A673 (cell line): ENCODE measurements at regions not wholly inside any gene's neighbourhood (a gene's known extent, or its start where the extent isn't known, plus 50 kb on each side); places are given as distances from the start of the nearest gene placed in this dataset.

Source experiments
- BruUV-seq: library from RNA; stranded (reverse); fragments of 400-500 nt; replicated peaks from 2 replicates; lab custom pipeline; 2021; lab: Mats Ljungman, UMichigan
- CTCF ChIA-PET: fragments of 300-600 bp; sonication (Branson Sonifier 250); formaldehyde crosslinking; loops from one replicate; lab custom pipeline; 2022; ENCODE audit warnings: antibody characterized with exemption; lab: Charles Lee
- POLR2A ChIA-PET: fragments of 300-600 bp; sonication (Branson Sonifier 250); formaldehyde crosslinking; loops from one replicate; lab custom pipeline; 2022; ENCODE audit warnings: antibody characterized with exemption; ENCODE audit not compliant: low non-redundant PET; lab: Charles Lee
- DNase-seq: peaks from one replicate; pipeline ENCODE4 v3.0.0-alpha.2; 2015; ENCODE audit warnings: low spot score
- H3K27ac ChIP-seq: fragments of 200-600 bp; sonication (generic); 2 replicates; pipeline ENCODE4 v1.5.1; 2016; ENCODE audit warnings: mixed run types, low read depth, mild to moderate bottlenecking, mixed read lengths, antibody characterized with exemption, low read length; ENCODE audit not compliant: poor library complexity, severe bottlenecking
- H3K27me3 ChIP-seq: fragments of 200-600 bp; sonication (generic); replicated peaks from 2 replicates; pipeline ENCODE4 v1.6.1; 2017; ENCODE audit warnings: mixed run types, low read depth, mild to moderate bottlenecking, mixed read lengths, antibody characterized with exemption, low read length; ENCODE audit not compliant: insufficient read depth, poor library complexity
- H3K36me3 ChIP-seq: fragments of 200-600 bp; sonication (generic); 2 replicates; pipeline ENCODE4 v1.6.1; 2016; ENCODE audit warnings: mixed run types, mild to moderate bottlenecking, mixed read lengths, antibody characterized with exemption, low read length; ENCODE audit not compliant: insufficient read depth, poor library complexity, severe bottlenecking
- H3K4me1 ChIP-seq: fragments of 200-600 bp; sonication (generic); 2 replicates; pipeline ENCODE4 v1.6.1; 2017; ENCODE audit warnings: mixed run types, mild to moderate bottlenecking, mixed read lengths, antibody characterized with exemption, low read length; ENCODE audit not compliant: insufficient read depth, poor library complexity, severe bottlenecking
- H3K4me3 ChIP-seq: fragments of 200-600 bp; sonication (generic); 2 replicates; pipeline ENCODE4 v1.5.1; 2016; ENCODE audit warnings: low read depth, mixed run types, mild to moderate bottlenecking, mixed read lengths, low read length; ENCODE audit not compliant: poor library complexity, severe bottlenecking
- H3K9me3 ChIP-seq: fragments of 200-600 bp; sonication (generic); 2 replicates; pipeline ENCODE4 v1.6.1; 2016; ENCODE audit warnings: mixed run types, low read depth, mild to moderate bottlenecking, mixed read lengths, antibody characterized with exemption, low read length; ENCODE audit not compliant: poor library complexity, severe bottlenecking
- CTCF ChIP-seq: fragments of 300-800, 200-600 bp; sonication (generic); conservative IDR thresholded peaks from 2 replicates; pipeline ENCODE4 v1.5.1; 2017; ENCODE audit warnings: low read depth, mild to moderate bottlenecking, antibody characterized with exemption, low read length, moderate library complexity, mixed read lengths
- EZH2 ChIP-seq: fragments of 200-600 bp; sonication (generic); IDR thresholded peaks from 2 replicates; pipeline ENCODE4 v1.6.1; 2017; ENCODE audit warnings: borderline replicate concordance, low read depth, mild to moderate bottlenecking, mixed read lengths, antibody characterized with exemption, low read length; ENCODE audit not compliant: poor library complexity, severe bottlenecking
- intact Hi-C: fragments of 100-400 bp; cut with micrococcal nuclease; formaldehyde crosslinking; loops from one replicate; pipeline ENCODE4 v1.10.0; 2022; ENCODE audit not compliant: unreplicated experiment

- BruUV-seq, result no TSS peak
- Histone ChIP-seq H3K4me3 (no peak overlapping the region), H3K27me3 (no peaks in the 10 kb centered on the region), H3K4me1 (peaks cover 42% of the 10 kb centered on the region), H3K9me3 (no peaks in the 10 kb centered on the region), H3K27ac (peak overlapping the region; percentile 56), H3K36me3 (no peaks in the 10 kb centered on the region)
- intact Hi-C loops, result loop anchor here (2.0 kb wide), 1 partner anchor 121 kb away; no protein-coding TSS in a partner anchor
- TF ChIP-seq EZH2 (no peak), CTCF (no peak)
- peak; percentile 51 for DNase-seq
- POLR2A ChIA-PET, result interaction anchor here (0.7 kb wide), 1 partner anchor 300 kb away, joined by 10 read pairs; no protein-coding TSS in a partner anchor
- CTCF ChIA-PET, result no interaction called here
These were observed 517.7 kb upstream of the WWC1 start for GRCh38 chr5:167773668-167774301.

- no TSS peak for BruUV-seq
- H3K27ac ChIP-seq, result peak overlapping the region; percentile 41
- TF ChIP-seq EZH2, result no peak
- TF ChIP-seq CTCF, result no peak
- no peak overlapping the region for H3K4me3 ChIP-seq
- intact Hi-C loops, result no loop called here
- no peaks in the 10 kb centered on the region for H3K9me3 ChIP-seq
- ChIA-PET POLR2A (no interaction called here), CTCF (no interaction called here)
- H3K4me1 ChIP-seq, result peaks cover 39% of the 10 kb centered on the region
- DNase-seq, result no peak
- H3K27me3 ChIP-seq, result no peaks in the 10 kb centered on the region
- H3K36me3 ChIP-seq, result no peaks in the 10 kb centered on the region
These were observed 513.7 kb upstream of the WWC1 start for GRCh38 chr5:167777746-167778145.

GRCh38 chr5:167778228-167778627 is 513.2 kb upstream of the WWC1 start:
- Histone ChIP-seq H3K4me3 (no peak overlapping the region), H3K27me3 (no peaks in the 10 kb centered on the region), H3K27ac (peak overlapping the region; percentile 41), H3K9me3 (no peaks in the 10 kb centered on the region), H3K4me1 (peaks cover 39% of the 10 kb centered on the region), H3K36me3 (no peaks in the 10 kb centered on the region)
- POLR2A ChIA-PET, result no interaction called here
- DNase-seq, result no peak
- CTCF ChIA-PET, result no interaction called here
- intact Hi-C loops, result no loop called here
- no TSS peak for BruUV-seq
- TF ChIP-seq EZH2, result no peak

- no TSS peak for BruUV-seq
- H3K36me3 ChIP-seq, result no peaks in the 10 kb centered on the region
- TF ChIP-seq CTCF, result no peak
- TF ChIP-seq EZH2, result no peak
- no peaks in the 10 kb centered on the region for H3K27me3 ChIP-seq
- intact Hi-C loops, result no loop called here
- H3K4me1 ChIP-seq, result peaks cover 43% of the 10 kb centered on the region
- no peak for DNase-seq
- H3K27ac ChIP-seq, result no peak overlapping the region
- H3K4me3 ChIP-seq, result no peak overlapping the region
- ChIA-PET CTCF (no interaction called here), POLR2A (no interaction called here)
- no peaks in the 10 kb centered on the region for H3K9me3 ChIP-seq
These were observed 511.8 kb upstream of the WWC1 start for GRCh38 chr5:167779644-167780043.
